Muscle of leg (tissue), 3 donors: ENCODE measurements at regions not wholly inside any gene's neighbourhood (a gene's known extent, or its start where the extent isn't known, plus 50 kb on each side); places are given as distances from the start of the nearest gene placed in this dataset.

Experiments used
- DNase-seq: peaks from one replicate; pipeline ENCODE4 v3.0.0; 2013
- H3K27ac ChIP-seq: one replicate; pipeline ENCODE4 v1.5.1; 2013; ENCODE audit warnings: mild to moderate bottlenecking, low read length, control low read depth
- H3K27me3 ChIP-seq: one replicate; pipeline ENCODE4 v1.6.1; 2013; ENCODE audit warnings: low read length; ENCODE audit not compliant: control insufficient read depth, insufficient read depth
- H3K36me3 ChIP-seq: one replicate; pipeline ENCODE4 v1.6.1; 2013; ENCODE audit warnings: low read length; ENCODE audit not compliant: control insufficient read depth, insufficient read depth
- H3K4me1 ChIP-seq: one replicate; pipeline ENCODE4 v1.6.1; 2013; ENCODE audit warnings: low read length; ENCODE audit not compliant: control insufficient read depth, insufficient read depth
- H3K4me3 ChIP-seq: one replicate; pipeline ENCODE4 v1.5.1; 2013; ENCODE audit warnings: low read length, control low read depth
- H3K9me3 ChIP-seq: replicated peaks from 2 replicates; pipeline ENCODE4 v1.6.1; 2013; ENCODE audit warnings: low read depth, low read length; ENCODE audit not compliant: control insufficient read depth
- WGBS: methylation state at CpG from one replicate; pipeline ENCODE4 v1.1.5; 2013; ENCODE audit warnings: missing lambda C conversion rate; ENCODE audit not compliant: insufficient coverage; 5-methylcytosine and 5-hydroxymethylcytosine counted together

DNA sequence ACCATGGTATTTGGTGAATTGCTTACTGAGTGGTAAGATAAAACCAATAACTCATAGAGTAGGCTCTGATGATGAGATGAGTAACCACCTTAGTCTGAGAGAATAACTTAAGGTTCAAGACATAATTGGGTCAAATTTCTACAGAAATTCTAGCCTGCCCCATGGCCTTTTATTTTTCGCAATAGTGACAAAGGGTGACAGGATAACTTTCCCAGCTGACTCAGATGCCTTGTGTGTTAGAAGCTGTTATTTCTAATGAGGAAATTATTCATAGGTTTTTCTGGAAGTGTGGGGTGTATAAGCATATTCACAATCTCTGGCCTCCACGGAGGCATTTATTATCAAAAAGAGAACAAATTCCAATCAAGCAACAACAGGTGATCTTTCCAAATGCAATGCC lies 159.0 kb downstream of the NUP35 start:
- no peak overlapping the region for H3K4me3 ChIP-seq
- no peaks in the 10 kb centered on the region for H3K27me3 ChIP-seq
- no peaks in the 10 kb centered on the region for H3K9me3 ChIP-seq
- H3K4me1 ChIP-seq: no peaks in the 10 kb centered on the region
- H3K36me3 ChIP-seq: no peaks in the 10 kb centered on the region
- no CpG with 5 or more reads among the region's 2 CpGs for WGBS
- no peak overlapping the region for H3K27ac ChIP-seq
- DNase-seq: no peak

DNA sequence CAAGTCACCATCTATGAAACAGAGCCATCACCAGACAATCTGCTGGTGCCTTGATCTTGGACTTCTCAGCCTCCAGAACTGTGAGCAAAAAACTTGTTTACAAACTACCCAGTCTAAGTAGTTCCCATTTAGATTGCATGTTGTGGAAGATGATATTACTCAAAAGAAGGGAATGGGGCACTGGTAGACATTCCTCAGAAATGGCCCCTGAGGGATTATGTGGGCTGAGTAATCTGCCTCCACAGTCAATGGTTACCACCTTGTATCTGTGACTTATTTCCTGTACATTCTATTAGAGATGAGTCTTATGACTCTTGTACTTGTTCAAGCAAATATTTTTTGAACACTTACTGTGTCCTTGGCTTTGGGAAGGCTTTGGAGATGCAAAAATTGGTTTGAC lies 160.4 kb downstream of the NUP35 start:
- Histone ChIP-seq H3K4me3 (no peak overlapping the region), H3K27me3 (no peaks in the 10 kb centered on the region), H3K4me1 (no peaks in the 10 kb centered on the region), H3K9me3 (no peaks in the 10 kb centered on the region), H3K36me3 (no peaks in the 10 kb centered on the region), H3K27ac (no peak overlapping the region)
- no peak for DNase-seq

DNA sequence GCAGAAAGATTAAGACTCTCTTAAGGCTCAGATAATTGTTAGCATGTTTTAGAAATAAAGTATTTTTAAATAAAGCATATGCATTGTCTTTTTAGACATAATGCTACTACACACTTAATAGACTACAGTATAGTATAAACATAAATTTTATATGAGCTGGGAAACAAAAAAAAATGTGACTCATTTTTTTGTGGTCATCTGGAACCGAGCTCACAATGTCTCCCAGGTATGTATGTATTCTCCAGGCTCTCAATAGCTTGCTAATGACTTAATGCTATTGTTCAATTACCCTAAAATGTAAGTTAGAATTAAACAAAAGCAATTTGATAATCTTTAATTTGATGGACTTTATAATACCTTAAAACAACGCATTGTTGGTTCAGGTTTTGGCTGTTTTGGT lies 167.2 kb downstream of the NUP35 start:
- Histone ChIP-seq H3K4me1 (no peaks in the 10 kb centered on the region), H3K9me3 (no peaks in the 10 kb centered on the region), H3K27me3 (no peaks in the 10 kb centered on the region), H3K4me3 (no peak overlapping the region), H3K36me3 (no peaks in the 10 kb centered on the region), H3K27ac (no peak overlapping the region)
- no CpG with 5 or more reads among the region's 2 CpGs for WGBS
- no peak for DNase-seq

DNA sequence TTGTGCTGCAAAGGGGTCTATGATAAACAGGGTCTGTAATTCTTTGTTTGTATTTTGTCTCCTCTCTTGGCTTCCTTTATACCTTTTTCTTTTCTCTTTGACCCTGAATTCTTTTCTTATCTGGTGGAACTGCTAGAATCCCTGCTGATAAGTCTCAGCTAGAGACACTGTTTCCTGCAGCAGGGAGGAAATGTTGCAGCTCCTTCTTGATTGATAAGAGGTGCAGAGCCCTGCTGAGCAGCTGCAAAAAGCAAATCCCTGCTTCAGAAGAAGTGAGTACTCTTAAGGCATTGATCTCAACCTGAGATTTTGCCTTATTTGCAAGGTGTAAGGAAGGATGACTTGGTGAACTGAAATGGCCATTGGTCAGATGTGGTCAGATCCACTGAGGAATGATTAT lies 167.8 kb downstream of the NUP35 start:
- Histone ChIP-seq H3K4me3 (no peak overlapping the region), H3K36me3 (no peaks in the 10 kb centered on the region)

DNA sequence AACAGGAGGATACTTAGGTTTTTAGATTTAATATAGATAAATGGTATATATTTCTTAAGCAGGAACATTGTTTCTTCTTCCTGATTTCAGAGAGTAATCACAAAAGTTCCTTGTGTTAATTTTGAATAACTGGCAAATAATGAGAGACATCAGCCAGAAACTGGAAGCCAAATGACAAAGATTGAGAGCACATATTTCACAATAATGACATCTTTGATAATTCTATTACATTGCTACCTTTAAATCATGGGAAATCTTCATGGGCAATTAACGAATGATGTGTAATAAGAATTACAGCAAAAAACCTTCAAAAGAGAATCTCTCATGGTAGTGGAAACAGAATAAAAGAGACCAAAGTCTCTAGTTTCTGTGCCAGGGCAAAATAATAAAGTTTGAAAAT lies 215.1 kb downstream of the NUP35 start:
- Histone ChIP-seq H3K4me1 (no peaks in the 10 kb centered on the region), H3K27ac (no peak overlapping the region), H3K9me3 (no peaks in the 10 kb centered on the region), H3K4me3 (no peak overlapping the region), H3K36me3 (no peaks in the 10 kb centered on the region), H3K27me3 (no peaks in the 10 kb centered on the region)
- no CpG with 5 or more reads among the region's 1 CpG for WGBS
- DNase-seq: no peak

More for the DNA sequence above, 167.8 kb downstream of the NUP35 start:
- DNase-seq: no peak
- Histone ChIP-seq H3K27ac (no peak overlapping the region), H3K27me3 (no peaks in the 10 kb centered on the region), H3K4me1 (no peaks in the 10 kb centered on the region), H3K9me3 (no peaks in the 10 kb centered on the region)

DNA sequence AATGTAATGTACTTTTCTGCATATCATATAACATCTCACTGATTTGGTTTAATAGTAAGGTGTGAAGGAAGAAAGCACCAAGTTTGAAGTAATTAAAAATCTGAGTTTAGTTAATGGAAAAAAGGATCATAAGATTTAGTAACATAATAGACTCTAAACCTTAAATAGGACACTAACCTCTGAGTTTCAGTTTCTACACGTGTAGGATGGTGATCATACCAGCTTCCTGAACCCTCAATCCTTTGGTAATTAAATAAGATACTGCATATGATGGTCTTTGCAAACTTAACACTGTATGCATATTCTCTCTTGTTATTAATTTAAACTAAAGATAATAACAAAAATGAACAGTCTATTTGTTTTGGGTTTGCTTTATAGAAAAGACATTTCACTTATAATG lies 216.8 kb downstream of the NUP35 start:
- Histone ChIP-seq H3K4me3 (no peak overlapping the region), H3K4me1 (no peaks in the 10 kb centered on the region), H3K27ac (no peak overlapping the region), H3K36me3 (no peaks in the 10 kb centered on the region), H3K9me3 (no peaks in the 10 kb centered on the region), H3K27me3 (no peaks in the 10 kb centered on the region)
- WGBS: no CpG with 5 or more reads among the region's 1 CpG
- DNase-seq: no peak

DNA sequence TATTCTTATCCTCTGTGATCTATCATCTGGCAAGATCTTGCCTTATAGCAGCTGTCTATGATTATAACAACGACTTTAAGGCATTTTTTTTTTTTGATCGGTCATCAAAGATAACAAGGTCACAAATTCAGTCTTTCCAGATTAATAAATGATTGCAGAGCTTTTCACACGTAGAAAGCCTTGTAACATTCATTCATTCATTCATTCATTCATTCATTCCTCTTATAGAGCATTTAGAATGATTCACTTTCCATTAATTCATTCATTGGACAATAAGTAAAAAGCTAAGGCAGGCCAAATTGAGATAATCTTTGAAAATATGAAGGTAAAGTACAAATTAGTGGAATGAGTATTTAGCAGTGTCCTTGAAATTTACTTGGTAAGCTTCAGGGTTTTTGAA lies 223.7 kb downstream of the NUP35 start:
- WGBS: no CpG with 5 or more reads among the region's 3 CpGs
- H3K27me3 ChIP-seq: no peaks in the 10 kb centered on the region
- H3K4me1 ChIP-seq: peaks cover 4% of the 10 kb centered on the region
- H3K36me3 ChIP-seq: no peaks in the 10 kb centered on the region
- H3K9me3 ChIP-seq: no peaks in the 10 kb centered on the region
- H3K27ac ChIP-seq: no peak overlapping the region
- no peak for DNase-seq
- H3K4me3 ChIP-seq: no peak overlapping the region

DNA sequence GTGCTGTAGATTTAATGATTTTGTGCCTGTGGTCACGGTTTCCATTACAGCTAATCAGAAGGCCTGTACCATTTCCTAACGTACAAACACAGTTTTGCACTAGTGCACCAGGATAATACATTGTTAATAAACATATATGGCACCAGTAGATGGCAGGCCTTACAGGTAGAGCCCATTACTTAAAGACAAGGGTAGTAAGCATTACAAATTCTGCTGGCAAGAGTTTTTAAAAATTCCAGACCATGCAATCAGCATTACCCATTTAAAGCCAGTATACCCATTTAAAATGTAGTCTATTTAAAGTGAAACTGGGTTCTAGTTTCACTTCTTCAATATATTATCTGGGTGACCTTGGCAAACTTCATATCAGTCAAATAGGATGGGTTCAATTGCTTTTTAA lies 224.2 kb downstream of the NUP35 start:
- WGBS: no CpG with 5 or more reads among the region's 2 CpGs
- Histone ChIP-seq H3K36me3 (no peaks in the 10 kb centered on the region), H3K4me1 (peaks cover 4% of the 10 kb centered on the region), H3K27me3 (no peaks in the 10 kb centered on the region), H3K4me3 (no peak overlapping the region), H3K9me3 (no peaks in the 10 kb centered on the region), H3K27ac (no peak overlapping the region)
- no peak for DNase-seq

DNA sequence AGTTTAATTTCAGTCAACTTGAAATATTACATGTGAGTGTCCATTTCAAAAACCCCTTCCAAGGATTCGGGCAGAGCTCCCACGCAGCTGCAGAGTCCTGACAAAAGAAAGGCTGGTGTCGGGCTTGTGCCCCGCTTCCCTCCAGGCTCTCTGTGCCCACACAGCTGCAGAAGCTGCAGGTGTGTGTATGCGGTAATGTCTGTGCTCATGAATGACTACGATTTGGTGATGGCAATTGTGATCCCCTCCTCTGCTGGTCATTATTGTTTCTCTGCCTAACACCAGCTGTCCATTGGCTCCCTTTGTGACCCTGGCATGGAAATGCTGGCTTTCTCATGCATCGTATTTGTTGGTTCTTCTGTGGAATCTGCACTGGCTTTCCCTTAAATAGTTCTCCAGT lies 224.8 kb downstream of the NUP35 start:
- peaks cover 4% of the 10 kb centered on the region for H3K4me1 ChIP-seq
- WGBS: 46% methylated on average over 6 of the region's 7 CpGs
- H3K36me3 ChIP-seq: no peaks in the 10 kb centered on the region
- no peak overlapping the region for H3K4me3 ChIP-seq
- H3K9me3 ChIP-seq: no peaks in the 10 kb centered on the region
- peak; percentile 66 for DNase-seq
- no peak overlapping the region for H3K27ac ChIP-seq
- H3K27me3 ChIP-seq: no peaks in the 10 kb centered on the region

DNA sequence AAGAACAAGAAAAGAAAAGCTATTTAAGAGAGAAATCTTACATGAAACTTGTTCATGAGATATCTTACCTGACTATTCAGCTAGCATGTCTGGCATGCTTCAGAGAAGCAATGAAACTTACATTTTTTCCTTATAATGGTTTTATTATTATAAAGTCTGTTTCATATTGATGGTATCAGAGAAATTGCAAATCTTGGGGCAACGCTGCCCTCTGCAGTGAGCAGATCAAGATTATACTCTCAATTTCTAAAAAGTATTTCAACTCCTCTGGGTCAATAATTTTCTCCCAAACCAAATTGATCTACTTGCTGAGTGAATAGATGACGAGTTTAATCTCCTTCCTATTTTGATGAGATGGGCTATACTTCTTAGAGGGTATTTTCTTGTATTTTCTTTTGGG lies 235.6 kb downstream of the NUP35 start:
- peak; percentile 7 for DNase-seq
- H3K27ac ChIP-seq: no peak overlapping the region
- WGBS: no CpG with 5 or more reads among the region's 2 CpGs

DNA sequence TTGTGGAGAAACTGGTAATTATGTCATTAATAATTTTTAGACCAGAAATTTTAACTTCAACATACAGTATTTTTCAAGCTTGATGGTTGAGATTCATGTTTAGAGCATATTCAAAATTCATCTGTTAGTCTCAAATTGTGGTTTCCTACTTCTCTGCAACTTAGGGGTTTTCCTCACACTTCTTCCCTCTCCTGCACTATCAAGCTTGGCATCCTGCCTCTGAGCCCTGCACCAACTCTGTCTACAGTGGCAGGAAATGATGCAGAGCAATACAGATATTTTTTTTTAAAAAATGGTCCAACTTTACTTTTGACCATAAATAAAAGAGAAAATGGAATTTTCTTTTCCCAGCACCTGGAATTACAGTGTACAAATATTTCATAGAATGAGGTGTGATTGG lies 247.3 kb downstream of the NUP35 start:
- H3K9me3 ChIP-seq: no peaks in the 10 kb centered on the region
- no peak overlapping the region for H3K4me3 ChIP-seq
- H3K36me3 ChIP-seq: no peaks in the 10 kb centered on the region
- no peaks in the 10 kb centered on the region for H3K4me1 ChIP-seq
- no peak overlapping the region for H3K27ac ChIP-seq
- no peaks in the 10 kb centered on the region for H3K27me3 ChIP-seq
- DNase-seq: no peak

More for the DNA sequence above, 235.6 kb downstream of the NUP35 start:
- Histone ChIP-seq H3K27me3 (no peaks in the 10 kb centered on the region), H3K36me3 (no peaks in the 10 kb centered on the region), H3K9me3 (no peaks in the 10 kb centered on the region), H3K4me3 (no peak overlapping the region), H3K4me1 (no peaks in the 10 kb centered on the region)
